AG04449 (cell line): ENCODE measurements at regions not wholly inside any gene's neighbourhood (a gene's known extent, or its start where the extent isn't known, plus 50 kb on each side); places are given as distances from the start of the nearest gene placed in this dataset.

Experiments
- CTCF ChIA-PET: fragments of 350-600 bp; formaldehyde crosslinking; extraction: SDS; loops from one replicate; lab custom pipeline; 2021; ENCODE audit warnings: antibody characterized with exemption; lab: Yijun Ruan, JAX
- POLR2A ChIA-PET: fragments of 400-600, 350-600 bp; formaldehyde crosslinking; extraction: SDS; loops from one replicate; lab custom pipeline; 2020; ENCODE audit warnings: antibody characterized with exemption, inconsistent platforms; lab: Yijun Ruan, JAX
- DNase-seq: peaks from one replicate; pipeline ENCODE4 v3.0.0-alpha.2; 2010; ENCODE audit warnings: low read depth, low spot score
- H3K4me3 ChIP-seq: 2 replicates; pipeline ENCODE4 v1.5.1; 2011; ENCODE audit warnings: low read depth, mild to moderate bottlenecking, control low read depth, low read length
- CTCF ChIP-seq: IDR thresholded peaks from one replicate; pipeline ENCODE4 v1.5.1; 2011; ENCODE audit warnings: mild to moderate bottlenecking, moderate library complexity, low read length, control low read depth, inconsistent platforms; ENCODE audit not compliant: insufficient read depth; ENCODE audit errors: missing control alignments

- no peak for TF ChIP-seq CTCF
- DNase-seq, result no peak
- no peak overlapping the region for H3K4me3 ChIP-seq
- POLR2A ChIA-PET, result no interaction called here
- CTCF ChIA-PET, result no interaction called here
Observed at GRCh38 chr10:125547010-125547650, 135.8 kb downstream of the TEX36 start.

- CTCF ChIA-PET, result no interaction called here
- no peak for TF ChIP-seq CTCF
- DNase-seq, result no peak
- no peak overlapping the region for H3K4me3 ChIP-seq
- POLR2A ChIA-PET, result no interaction called here
Observed at GRCh38 chr10:125543796-125544195, 139.2 kb downstream of the TEX36 start.

GRCh38 chr10:125538947-125539731 lies 143.8 kb downstream of the TEX36 start:
- ChIA-PET POLR2A (no interaction called here), CTCF (no interaction called here)
- no peak for TF ChIP-seq CTCF
- no peak overlapping the region for H3K4me3 ChIP-seq
- DNase-seq, result no peak

- no peak for DNase-seq
- no peak for TF ChIP-seq CTCF
- no peak overlapping the region for H3K4me3 ChIP-seq
- POLR2A ChIA-PET, result no interaction called here
- CTCF ChIA-PET, result no interaction called here
Observed at GRCh38 chr10:125536236-125536635, 146.7 kb downstream of the TEX36 start.

- ChIA-PET POLR2A (no interaction called here), CTCF (no interaction called here)
- H3K4me3 ChIP-seq, result no peak overlapping the region
- no peak for TF ChIP-seq CTCF
- no peak for DNase-seq
Observed at GRCh38 chr10:125535559-125535958, 147.4 kb downstream of the TEX36 start.

- ChIA-PET POLR2A (no interaction called here), CTCF (no interaction called here)
- DNase-seq, result no peak
- no peak overlapping the region for H3K4me3 ChIP-seq
- no peak for TF ChIP-seq CTCF
Observed at GRCh38 chr10:125534515-125534914, 148.4 kb downstream of the TEX36 start.
